GM20000 (cell line): ENCODE measurements at regions not wholly inside any gene's neighbourhood (a gene's known extent, or its start where the extent isn't known, plus 50 kb on each side); places are given as distances from the start of the nearest gene placed in this dataset.

Source experiments
- DNase-seq: peaks from one replicate; pipeline ENCODE4 v3.0.0; 2012; ENCODE audit warnings: low spot score
- TF ChIP-seq, protein P1 (sequence below): IDR thresholded peaks from 2 replicates; pipeline ENCODE4 v1.5.1; 2012; ENCODE audit warnings: mild to moderate bottlenecking, control low read depth; ENCODE audit errors: extremely low read depth, missing control alignments

DNA sequence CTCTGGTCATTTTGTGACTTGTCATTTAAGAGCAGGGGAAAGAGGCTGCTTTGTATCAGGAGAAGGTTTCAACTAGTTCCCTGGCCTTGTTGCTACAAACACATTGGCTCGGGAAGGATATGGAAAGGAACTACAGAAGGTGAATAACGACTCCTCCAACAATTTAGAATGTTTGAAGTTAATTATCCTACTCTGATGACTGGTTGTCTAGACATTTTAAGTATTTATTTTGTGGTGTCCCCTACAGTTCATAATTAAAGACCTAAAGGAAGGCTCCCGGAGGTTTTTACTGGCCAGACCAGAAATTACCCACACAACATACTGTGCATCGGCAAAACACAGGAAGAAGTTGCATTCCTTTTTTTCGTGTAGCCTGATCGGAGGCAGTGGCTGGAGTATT is 515.8 kb upstream of the SALL1 start:
- TF ChIP-seq, protein P1, sequence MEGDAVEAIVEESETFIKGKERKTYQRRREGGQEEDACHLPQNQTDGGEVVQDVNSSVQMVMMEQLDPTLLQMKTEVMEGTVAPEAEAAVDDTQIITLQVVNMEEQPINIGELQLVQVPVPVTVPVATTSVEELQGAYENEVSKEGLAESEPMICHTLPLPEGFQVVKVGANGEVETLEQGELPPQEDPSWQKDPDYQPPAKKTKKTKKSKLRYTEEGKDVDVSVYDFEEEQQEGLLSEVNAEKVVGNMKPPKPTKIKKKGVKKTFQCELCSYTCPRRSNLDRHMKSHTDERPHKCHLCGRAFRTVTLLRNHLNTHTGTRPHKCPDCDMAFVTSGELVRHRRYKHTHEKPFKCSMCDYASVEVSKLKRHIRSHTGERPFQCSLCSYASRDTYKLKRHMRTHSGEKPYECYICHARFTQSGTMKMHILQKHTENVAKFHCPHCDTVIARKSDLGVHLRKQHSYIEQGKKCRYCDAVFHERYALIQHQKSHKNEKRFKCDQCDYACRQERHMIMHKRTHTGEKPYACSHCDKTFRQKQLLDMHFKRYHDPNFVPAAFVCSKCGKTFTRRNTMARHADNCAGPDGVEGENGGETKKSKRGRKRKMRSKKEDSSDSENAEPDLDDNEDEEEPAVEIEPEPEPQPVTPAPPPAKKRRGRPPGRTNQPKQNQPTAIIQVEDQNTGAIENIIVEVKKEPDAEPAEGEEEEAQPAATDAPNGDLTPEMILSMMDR, result no peak

GRCh38 chr16:51666074-51666473 is 515.0 kb upstream of the SALL1 start:
- TF ChIP-seq, protein P1, result no peak
- DNase-seq, result no peak

More for the DNA sequence above, 515.8 kb upstream of the SALL1 start:
- DNase-seq, result no peak

DNA sequence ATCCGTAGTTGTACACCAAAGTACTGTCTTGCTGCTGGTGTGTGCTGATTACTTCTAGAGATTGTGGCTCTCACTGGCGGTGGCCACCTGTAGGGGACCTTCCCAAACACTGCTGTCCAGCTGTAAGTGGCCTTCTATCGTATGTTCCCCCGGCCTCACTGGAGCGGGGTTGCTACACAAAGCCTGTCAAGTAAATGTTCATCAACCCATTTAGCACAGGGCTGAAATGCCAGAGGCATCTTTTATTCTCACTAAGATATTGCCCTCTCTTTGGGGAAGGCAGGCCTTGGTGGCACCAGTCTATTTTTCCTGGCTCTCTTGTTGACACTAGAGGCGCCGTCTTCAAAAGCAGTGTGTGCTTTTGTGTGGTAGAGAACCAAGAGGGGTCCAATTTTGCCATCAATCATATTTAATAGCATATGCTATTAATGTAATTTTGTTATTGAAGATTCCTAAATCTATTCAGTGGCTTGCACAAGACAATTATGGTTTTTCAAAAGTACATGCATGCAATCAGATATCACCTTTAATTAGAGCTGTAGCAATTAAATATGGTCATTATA is 514.4 kb upstream of the SALL1 start:
- no peak for DNase-seq
- TF ChIP-seq, protein P1, result no peak

GRCh38 chr16:51658531-51658930 is 507.5 kb upstream of the SALL1 start:
- TF ChIP-seq, protein P1, result no peak

DNA sequence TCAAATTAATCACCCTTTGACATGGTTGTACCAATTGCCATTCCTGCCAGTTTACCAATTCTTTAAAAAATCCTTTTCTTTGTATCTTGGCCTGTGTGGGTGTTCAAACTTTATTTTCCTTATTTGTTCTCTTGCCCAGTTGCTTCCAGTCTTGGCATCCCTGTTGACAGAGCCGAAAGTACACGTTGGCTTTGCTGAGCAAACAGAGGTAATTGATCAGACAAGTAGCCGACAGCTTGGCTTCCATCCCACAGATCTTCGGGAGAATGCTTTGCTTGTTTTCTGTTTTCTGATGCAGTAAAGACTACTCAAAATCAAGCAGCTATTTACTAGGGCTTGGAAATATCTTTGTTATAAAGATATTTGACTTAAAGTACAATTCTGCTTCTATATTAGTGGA is 506.8 kb upstream of the SALL1 start:
- DNase-seq, result no peak
- TF ChIP-seq, protein P1, result no peak

More at GRCh38 chr16:51658531-51658930, 507.5 kb upstream of the SALL1 start:
- DNase-seq, result no peak

DNA sequence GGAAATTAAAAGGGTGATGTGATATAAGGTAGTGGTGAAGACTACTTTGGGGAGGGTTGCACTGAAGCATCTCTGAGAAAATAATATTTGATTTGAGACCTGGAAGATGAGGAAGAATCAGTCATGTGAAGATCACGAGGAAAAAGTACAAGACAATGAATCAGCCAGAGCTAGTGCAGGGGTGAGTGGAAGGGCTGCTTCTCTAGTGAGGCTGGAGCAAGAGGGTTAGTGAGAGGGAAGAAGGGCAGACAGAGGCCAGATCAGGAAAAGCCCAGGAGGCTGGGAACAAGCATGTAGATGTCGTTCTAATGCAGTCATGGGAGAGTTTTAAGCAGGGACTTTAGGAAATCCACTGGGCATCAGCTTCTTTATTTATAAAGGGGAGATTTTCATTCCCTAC is 504.2 kb upstream of the SALL1 start:
- TF ChIP-seq, protein P1, result no peak
- DNase-seq, result no peak

DNA sequence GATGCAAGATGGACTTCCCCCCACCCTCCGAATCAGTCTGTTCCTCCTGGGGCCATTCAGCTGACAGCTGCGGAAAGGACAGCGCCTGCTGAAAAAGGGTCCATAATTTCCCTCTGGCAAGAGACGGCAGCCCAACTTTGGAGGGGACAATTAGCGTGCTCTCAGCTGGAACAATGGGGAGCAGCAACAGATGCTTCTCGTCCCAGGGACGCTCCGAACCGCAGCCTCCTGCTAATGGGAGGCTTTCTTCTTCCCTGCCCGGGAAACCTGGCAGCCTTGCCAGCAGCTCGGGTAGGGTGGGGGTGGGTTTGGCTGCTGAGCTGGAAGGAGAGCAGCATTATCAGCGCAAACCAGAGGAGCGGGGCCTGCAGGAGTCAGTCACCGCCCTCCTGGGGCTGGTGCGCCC is 500.0 kb upstream of the SALL1 start:
- DNase-seq, result no peak
- TF ChIP-seq, protein P1, result no peak
